GM12891 (cell line): ENCODE measurements at regions not wholly inside any gene's neighbourhood (a gene's known extent, or its start where the extent isn't known, plus 50 kb on each side); places are given as distances from the start of the nearest gene placed in this dataset.

Experiments
- PAX5 ChIP-seq: IDR thresholded peaks from 2 replicates; pipeline ENCODE4 v1.6.1; 2011; ENCODE audit warnings: low read length, moderate library complexity, mild to moderate bottlenecking; ENCODE audit not compliant: insufficient read depth, severe bottlenecking
- POLR2A ChIP-seq: IDR thresholded peaks from 2 replicates; pipeline ENCODE4 v1.6.1; 2011; ENCODE audit warnings: low read depth, low read length, control low read depth
- POLR2AphosphoS5 ChIP-seq: IDR thresholded peaks from 2 replicates; pipeline ENCODE4 v1.6.1; 2011; ENCODE audit warnings: low read depth, low read length, control low read depth
- SPI1 ChIP-seq: IDR thresholded peaks from 2 replicates; pipeline ENCODE4 v1.6.1; 2011; ENCODE audit warnings: low read depth, low read length, control low read depth
- TAF1 ChIP-seq: IDR thresholded peaks from 2 replicates; pipeline ENCODE4 v1.6.1; 2011; ENCODE audit warnings: low read depth, low read length, control low read depth

DNA sequence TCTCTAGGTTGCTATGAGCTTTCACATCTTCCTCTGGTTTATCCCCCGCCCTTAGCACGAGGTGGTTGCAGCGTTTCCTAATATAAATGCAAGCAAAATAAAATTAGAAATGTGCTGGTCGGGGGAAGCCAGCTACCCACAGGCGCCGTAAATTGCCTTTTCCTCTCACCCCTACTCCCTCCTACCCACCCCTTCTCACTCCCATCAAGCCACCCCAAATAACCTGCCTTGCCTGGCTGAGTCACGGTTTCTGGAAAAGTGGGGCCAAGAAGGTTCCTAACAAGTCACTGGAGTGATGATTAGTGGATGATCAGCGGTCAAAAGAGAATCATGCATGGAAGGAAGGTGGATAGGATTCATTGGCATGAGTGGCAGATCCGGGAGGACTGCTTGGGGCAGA is 120.9 kb upstream of the RBFOX1 start:
- no peak for TF ChIP-seq POLR2A
- TF ChIP-seq POLR2AphosphoS5, result no peak
- no peak for TF ChIP-seq TAF1
- no peak for TF ChIP-seq SPI1
- no peak for TF ChIP-seq PAX5
